NCI-H2171 (cell line): ENCODE measurements at regions not wholly inside any gene's neighbourhood (a gene's known extent, or its start where the extent isn't known, plus 50 kb on each side); places are given as distances from the start of the nearest gene placed in this dataset.
"Not testable (repeated sequence)": the region's sequence is repeated elsewhere in the genome, so short reads cannot be mapped to it uniquely, and the experiment has no call there.

Experiments
- DNase-seq: peaks from one replicate; lab custom pipeline; 2025; lab: John Stamatoyannopoulos, UW

DNA sequence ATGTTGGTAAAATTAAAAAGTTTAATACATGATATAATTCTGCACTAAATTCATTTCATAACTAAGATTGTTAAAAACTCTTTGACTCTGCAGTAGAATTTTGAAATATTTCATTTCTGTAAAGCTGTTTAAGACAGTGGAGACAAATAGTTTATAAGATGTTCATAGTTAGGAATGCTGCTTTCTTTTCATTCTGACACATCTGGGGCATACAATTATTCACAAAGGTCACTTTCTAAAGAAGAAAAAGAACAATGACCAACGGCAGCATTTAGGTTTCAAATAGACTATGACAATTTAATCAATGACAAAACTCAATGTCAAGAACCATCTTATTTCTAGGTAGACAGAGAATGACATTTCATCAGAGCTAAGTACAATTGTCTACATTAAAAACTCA is 1422.1 kb downstream of the PCDH9 start:
- DNase-seq = no peak

DNA sequence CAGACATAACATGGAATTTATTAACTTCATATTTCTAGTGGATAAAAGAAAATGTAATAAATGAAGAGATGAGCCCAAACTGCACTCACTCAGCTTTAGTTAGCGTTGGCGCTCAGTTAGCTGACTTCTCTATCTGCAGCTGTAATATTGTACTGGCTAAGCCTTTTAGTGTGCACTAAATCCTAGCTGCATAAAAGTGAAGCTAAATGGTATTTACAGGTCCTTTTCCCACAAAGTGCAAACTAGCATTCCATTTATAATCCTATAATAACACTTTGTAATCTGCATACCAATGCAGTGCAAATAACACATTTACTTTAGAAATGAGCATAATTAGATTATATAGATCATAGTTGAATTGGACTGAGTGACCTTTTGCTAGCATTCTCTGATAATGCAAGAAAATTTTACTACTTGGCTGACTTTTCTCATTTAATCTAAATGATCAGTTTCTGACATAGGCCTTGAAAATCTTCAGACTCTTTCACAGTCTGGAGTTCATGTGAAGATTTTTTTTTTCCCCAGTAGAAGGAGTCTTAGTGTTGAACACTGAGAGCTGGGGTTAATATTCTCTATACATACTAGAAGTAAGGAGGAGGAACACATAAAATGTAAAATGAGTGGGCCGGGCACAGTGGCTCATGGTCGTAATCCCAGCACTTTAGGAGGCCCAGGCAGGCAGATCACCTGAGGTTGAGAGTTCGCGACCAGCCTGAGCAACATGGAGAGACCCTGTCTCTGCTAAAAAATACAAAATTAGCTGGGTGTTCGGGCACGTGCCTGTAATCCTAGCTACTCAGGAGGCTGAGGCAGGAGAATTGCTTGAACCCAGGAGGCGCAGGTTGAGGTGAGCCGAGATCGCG is 1426.4 kb downstream of the PCDH9 start:
- DNase-seq = no peak

DNA sequence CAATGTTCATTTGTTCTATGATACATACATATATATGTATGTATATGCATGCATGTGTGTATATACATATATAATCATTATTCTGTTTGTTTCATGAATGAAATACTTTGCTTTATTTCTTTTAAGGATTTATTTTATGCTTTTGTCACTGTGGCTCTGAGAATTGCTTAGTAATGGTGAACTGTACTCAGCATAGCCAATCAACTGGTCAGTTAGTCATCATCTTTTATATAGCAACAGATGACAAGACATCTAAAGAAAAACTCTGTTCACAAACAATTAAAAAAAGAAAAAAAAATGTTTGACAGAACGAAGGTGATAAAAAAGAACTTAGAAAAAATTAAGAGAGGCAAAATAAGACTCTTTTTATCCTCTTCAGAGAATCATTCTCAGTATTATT is 1440.3 kb downstream of the PCDH9 start:
- no peak for DNase-seq

DNA sequence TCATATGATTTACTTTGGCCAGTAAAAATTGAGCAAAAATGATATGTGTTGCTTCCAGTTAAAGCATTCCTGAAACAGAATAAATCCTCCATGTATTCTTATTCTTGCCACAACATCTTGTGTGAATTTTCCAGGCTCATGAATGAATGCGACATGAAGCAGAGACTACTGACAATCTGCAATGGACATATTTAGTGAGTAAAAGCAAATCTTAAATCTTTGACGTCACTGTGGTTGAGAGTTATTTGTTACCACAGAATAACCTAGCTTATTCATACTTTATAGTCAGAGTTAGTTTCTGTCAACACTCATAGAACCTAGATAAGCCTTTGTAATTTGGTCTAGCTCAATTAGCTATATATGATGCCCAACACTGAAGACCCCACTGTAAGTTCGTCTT is 1443.1 kb downstream of the PCDH9 start:
- DNase-seq = no peak

DNA sequence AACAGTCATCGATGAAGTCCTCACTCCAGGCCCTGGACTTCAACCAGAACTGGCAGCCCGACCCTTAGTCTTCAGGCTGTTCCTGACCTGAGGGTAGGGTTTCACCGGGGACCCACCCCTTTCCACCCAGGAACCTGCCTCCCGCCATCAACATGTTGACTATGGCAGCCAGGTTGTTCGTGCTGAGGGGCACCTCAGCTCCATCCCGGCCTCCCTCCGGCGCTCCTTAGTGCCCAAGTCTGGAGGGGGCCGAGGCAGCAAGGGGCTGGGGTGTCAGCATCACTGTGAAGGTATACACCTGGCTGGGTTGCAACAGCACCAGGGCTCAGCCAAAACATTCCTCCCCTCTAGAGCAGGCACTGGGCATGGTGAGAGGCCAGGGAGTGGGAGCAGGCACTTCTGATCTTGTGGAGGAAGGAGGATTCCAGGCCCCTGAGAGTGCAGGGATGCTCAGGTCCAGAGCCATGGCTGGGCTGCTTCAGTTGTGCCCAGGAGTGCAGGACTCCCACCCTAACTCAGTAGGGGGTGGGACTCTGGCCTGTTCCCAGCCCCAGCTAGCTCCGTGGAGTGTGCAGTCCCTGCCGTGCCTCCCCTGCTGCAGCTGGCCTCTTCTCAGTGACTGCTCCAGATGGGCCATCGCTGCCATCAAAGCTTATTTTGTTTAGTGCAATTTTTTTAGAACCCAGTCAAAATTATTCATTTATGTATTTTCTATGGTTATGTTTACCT is 1445.9 kb downstream of the PCDH9 start:
- no peak for DNase-seq

DNA sequence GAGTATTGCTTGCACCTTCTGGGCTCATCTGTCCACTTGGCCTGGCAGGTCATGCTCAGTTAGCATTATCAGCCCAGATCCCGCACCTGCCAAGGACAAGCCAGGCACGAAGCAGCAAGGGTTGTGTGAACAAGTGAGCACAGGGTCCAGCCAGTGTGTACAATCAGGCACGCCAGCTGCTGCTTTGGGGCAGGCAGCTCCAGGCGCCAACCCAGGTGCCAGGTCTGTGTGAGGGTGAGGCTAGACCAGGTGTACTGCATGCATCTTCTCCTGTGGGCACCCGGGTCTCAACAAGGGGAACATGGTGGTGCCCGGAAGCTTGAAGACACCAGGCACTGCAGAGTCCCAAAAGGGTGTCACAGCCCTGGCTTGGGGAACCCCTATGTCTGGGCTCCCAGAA is 1446.8 kb downstream of the PCDH9 start:
- DNase-seq = no peak

DNA sequence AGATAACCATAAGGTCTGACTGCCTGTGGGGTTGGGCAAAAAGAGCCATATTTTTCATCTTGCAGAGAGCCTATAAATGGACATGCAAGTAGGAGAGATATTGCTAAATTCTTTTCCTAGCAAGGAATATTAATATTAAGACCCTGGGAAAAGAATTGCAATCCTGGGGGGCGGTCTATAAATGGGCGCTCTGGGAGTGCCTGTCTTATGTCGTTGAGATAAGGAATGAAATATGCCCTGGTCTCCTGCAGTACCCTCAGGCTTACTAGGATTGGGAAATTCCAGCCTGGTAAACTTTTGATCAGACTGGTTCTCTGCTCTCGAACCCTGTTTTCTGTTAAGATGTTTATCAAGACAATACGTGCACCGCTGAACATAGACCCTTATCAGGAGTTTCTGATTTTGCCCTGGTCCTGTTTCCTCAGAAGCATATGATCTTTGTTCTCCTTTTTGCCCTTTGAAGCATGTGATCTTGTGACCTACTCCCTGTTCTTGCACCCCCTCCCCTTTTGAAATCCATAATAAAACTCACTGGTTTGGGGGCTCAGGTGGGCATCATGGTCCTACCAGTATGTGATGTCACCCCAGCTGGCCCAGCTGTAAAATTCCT is 1458.3 kb downstream of the PCDH9 start:
- not testable (repeated sequence) for DNase-seq

DNA sequence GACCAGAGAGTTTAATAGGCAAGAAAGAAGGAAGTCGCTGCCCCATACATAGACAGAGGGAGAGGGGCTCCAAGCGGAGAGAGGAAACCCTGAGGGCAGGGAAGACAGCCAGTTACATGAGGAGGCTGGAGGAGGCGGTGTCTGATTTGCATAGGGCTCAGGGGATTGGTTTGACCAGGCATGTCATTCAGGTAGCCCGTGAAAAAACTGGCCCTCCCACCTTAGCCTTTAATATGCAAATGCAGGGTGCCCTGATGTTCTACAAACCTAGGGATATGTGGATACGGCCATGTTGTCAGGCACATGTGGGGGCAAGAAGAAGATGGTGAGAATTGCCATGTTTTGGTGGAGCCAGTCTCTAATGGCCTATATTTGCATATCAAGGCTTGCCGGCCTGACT is 1461.6 kb downstream of the PCDH9 start:
- DNase-seq = no peak

DNA sequence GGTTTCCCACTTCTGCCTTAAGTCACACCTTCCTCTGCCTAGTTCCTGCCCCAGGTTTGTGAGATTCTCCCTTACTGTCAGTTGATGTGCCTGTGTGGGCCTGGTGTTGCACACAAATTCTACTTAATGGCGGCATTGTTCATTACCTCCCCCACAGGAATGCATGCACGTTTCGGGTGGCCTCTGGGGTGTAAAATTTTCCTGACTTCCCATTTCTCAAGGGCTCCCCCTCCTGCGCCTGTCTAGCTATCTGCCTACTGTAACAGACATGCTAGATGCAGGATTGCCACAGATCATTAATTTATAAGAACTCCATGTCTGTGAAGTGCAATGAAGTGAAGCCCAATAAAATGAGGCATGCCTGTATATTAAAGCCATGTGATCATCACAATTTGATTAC is 1466.3 kb downstream of the PCDH9 start:
- no peak for DNase-seq

DNA sequence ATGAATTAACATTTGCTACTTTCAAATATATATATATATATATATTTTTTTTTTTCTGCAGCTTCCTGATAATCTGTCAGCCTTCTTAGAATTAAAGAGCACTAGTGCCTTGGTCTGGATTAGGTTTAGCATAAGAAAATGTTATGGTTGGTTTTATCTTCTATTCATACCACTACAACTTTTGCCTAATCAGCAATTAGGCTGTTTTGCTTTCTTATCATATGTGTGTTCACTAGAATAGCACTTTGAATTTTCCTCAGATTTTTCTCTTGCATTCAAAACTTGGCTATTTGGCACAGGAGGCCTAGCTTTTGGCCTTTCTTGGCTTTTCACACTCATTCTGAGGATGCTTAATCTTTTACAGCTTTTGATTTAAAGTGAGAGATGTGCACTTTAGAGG is 1468.1 kb downstream of the PCDH9 start:
- no peak for DNase-seq

DNA sequence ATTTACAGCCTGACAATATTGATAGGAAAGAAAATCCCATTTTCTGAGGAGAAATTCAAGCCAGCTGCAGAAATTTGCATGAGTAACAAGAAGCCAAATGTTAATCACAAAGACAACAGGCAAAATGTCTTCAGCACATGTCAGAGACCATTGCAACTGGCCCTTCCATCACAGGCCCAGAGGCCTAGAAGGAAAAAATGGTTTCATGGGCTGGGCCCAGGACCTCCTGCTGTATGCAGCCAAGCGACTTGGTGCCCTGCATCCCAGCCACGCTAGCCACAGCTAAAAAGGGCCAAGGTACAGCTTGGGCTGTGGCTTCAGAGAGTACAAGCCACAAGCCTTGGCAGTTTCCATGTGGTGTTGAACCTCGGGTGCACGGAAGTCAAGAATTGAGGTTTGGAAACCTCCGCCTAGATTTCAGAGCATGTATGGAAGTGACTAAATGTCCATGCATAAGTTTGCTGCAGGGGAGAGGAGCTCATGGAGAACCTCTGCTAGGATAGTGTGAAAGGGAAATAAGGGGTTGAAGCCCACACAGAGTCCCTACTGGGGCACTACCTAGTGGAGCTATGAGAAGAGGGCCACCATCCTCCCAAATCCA is 1474.0 kb downstream of the PCDH9 start:
- no peak for DNase-seq

DNA sequence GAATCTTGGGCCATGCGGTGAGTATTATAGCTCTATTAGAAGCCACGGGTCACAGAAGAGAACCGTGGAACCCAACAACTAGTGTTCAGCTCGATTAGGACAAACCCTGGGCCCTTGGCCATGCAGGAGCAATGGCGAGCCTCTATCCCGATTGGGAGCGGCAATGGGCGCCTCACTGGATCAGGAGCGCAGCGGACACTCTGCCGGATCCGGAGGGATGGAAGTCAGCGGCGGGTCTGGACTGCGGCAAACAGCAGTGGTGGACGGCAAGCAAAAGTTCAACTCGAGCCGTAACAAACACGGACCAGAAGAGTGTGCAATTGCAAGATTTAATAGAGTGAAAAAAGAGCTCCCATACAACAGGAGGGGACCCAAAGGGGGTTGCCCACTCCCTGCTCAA is 1481.9 kb downstream of the PCDH9 start:
- no peak for DNase-seq

DNA sequence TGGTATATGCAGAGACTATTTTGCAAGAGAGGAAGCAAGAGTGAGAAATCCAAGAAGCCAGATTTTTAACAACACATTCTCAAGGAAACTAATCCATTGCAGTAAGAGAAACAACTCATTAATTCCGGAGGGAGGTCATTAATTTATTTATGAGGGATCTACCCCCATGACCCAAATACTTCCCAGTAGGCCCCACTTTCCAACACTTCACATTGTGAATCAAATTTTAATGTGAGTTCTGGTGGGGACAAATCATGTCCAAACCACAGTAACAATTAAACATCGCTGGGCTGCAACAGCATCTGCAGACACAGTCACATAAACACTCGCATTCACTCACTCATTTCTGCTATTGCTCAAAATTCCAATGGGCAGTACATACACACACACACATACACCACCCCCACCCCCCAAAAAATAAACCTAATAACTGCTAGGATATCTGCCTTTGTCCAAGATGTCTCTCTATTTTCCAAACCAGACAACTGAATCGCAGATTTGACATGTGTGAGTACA is 1483.7 kb downstream of the PCDH9 start:
- no peak for DNase-seq

DNA sequence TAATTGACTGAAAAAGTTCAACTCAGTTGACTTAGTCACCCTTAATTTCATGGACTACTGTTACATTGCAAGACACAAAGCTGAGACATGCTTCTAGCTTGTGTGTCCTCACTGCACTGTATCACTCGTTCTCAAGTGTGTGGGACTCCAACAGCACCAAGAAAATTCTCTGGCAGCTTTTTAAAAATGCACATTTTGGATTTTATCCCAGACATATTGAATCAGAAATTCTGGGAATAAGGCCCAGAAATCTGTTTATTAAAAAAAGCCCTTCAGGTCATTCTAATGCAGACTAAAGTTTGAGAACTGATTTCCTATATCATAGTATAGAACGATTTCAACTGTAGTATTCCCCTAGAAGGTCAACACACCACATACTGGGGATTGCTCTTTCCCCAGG is 1485.3 kb downstream of the PCDH9 start:
- no peak for DNase-seq

DNA sequence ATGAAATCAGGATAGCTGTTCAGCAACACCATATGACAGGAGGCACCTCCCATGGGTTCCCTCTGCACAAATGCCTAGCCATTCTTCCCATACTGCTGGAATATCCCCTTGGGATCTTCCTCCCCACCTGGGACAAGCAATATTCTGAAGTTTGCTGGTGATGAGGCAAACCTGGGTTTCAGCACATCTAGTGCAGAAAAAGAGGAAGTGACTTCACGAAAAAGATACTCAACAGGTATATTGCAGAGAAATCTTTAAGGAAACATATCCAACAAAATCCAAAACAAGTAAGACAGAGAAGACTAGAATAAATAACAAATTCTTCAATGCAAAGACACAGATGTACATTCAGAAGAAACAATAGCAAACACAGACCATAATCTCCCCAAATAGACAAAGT is 1497.0 kb downstream of the PCDH9 start:
- DNase-seq = no peak

DNA sequence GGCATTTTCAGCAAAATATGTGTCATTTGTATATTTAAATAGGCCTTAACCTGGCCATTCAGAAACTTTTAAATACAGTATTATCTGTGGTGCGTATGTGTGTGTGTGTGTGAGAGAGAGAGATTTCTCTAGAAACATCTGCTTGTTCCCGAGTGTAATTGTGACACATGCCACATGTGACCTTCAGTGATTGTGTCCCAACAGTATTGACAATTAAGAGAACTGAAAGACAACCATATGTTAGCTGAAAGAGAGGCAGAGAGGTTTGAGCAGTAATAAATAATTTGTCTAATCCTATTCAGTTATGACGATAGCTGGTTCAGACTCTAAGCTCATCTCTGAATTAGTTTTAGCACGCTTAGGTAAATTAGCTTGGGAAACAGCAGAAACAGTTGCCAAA is 1503.1 kb downstream of the PCDH9 start:
- no peak for DNase-seq

DNA sequence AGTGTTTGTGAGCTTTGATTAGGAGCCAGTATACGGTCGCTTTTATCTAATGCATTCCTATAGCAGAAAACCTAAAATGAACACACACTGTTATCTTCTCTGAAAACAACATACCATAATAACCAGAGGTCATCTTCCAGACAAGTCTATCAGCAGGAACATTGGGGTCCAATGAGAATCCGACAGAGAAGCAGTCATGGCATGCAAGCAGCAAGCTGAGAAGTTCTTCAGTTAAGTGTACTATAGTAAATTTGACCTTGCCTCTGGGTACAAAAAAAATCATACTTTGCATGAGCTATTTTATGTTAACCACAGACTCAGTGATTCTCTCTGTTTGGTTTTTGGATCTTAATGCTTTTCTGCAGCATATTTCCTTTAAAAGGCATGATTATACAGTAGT is 1505.1 kb downstream of the PCDH9 start:
- no peak for DNase-seq

DNA sequence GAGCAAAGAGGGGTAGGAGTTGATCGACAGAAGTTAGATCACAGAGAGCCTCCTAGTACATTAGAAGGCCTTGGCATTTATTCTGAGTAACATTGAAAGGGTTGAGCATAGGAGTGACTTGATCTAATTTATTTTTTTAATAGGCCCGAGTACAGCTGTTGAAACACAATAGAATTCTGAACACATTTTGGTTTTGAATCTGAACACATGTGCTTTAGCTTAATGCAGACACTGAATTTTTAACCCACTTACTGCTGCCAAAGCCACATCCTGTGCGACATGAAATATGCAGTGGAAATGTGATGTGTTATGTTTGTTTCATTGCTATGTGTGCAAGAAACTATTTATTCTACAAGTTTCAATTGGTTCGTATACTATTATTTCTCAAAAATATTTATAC is 1505.9 kb downstream of the PCDH9 start:
- DNase-seq = no peak

DNA sequence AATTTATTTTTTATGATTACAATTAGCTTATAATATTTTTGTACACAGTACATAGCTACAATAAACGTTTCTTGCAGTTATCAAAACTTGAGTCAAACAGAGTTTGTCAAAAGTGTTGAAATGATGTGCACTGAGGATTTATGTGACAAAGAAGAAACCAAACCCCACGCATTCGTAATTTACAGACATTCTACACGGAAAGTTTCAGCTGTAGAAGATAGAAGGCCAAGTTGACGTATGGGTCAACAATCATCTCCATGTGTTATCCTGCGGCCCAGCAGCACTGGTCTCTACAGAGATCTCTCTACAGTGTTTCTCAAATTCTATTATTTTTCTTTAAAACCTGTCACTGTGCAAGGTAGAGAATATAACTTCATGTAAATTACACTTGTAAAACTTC is 1507.6 kb downstream of the PCDH9 start:
- DNase-seq = no peak

DNA sequence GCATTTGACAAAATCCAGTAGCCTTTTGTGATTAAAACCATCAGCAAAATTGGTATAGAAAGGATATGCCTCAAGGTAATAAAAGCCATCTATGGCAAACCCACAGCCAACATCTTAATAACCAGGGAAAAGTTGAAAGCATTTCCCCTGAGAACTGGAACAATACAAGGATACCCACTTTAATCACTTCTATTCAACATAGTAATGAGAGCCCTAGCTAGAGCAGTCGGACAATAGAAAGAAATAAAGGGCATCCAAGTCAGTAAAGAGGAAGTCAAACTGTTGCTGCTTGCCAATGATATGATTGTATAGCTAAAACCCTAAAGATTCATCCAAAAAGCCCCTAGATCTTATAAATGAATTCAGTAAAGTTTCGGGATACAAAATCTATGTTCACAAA is 1510.3 kb downstream of the PCDH9 start:
- no peak for DNase-seq

DNA sequence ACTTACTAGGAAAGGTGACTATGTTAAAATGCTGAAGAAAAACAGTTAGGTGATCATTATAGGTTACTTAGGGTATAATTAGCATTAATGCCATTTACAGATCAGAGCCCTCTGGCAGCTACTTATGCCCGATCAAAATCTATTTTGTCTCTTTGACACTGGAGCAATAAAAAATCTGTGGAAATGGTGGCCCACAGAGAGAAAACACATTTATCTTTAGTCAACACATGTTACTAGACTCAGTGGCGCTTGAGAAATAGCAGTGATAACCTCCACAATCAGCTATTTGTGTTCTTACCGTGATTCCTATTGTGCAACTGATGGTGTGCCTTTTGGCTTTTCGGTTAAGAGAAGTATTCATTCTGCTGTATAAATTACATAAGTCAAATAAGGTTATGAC is 1519.6 kb downstream of the PCDH9 start:
- DNase-seq = no peak

DNA sequence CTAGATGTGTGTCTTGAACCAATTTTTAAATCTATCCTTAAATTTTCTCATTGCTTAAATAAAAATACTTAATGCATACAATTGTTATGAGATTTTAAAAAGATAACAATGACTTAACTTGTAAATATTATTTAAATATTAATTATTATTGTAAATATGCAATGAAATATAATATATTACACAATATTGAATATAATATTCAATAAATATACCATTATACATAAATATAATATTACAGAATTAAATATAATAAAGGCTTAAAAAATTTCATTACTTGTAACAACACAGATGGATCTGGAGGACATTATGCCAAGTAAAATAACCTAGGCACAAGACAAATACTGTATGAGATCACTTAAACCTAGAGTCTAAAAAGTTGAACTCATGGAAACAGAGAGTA is 1532.3 kb downstream of the PCDH9 start:
- DNase-seq = no peak

DNA sequence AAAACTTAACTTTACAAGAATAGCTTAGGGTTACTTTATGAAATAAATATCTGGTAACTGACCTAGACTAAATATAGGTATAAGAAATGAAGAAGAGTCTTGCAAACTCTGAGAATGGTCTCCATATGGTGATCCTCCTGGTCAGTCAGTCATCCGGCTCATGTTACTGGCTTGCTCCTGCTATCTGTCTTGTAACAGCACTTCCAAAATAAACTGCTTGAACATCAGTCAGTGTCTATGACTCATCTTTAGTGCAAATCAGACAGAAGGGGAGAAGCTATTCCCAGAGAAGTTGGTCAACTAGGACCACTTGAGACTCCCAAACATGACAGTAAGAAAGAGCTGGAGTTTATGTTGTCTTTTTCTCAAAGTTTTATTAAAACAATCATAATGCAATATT is 1550.9 kb downstream of the PCDH9 start:
- no peak for DNase-seq
